ENCODE measurements at regions not wholly inside any gene's neighbourhood (a gene's known extent, or its start where the extent isn't known, plus 50 kb on each side); places are given as distances from the start of the nearest gene placed in this dataset.

DNA sequence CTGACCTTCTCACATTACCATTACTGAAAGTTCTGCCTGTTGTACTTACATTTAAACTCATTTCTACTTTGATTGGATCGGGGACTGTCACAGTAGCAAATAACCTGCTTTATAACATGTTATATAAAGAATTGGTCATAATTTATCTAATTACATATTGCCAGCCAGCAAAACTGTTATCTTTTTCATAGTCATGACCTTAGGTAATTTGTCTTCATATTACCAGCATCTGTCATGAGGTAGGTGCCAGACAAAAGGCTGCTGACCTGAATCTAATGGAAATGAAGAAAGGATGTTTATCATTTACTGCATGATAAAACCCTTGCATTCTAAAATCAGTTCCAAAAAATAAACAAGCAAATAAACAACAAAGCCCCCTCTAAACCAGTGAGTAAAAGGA, 89.4 kb upstream of the LRP1B start:
- DNase-seq = no peak

DNA sequence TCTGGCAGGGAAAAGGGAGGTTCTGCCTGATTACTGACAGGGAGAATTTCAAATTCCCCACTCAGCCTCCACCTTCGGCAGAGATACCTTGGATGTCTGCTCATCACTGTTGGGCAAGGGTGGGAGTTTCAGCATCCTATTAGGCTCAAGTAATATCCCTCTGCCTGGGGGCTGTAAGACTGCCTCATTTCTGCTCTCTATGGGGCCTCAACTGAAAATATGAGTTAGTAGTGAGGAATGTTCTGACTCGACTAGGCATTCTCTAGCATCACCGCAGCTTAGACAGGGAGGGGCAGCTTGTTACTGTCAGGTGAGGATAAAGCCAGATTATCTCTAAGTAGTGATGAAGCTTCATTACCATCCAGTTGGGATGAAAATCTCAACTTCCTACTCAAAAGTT, 87.7 kb upstream of the LRP1B start:
- DNase-seq = no peak

DNA sequence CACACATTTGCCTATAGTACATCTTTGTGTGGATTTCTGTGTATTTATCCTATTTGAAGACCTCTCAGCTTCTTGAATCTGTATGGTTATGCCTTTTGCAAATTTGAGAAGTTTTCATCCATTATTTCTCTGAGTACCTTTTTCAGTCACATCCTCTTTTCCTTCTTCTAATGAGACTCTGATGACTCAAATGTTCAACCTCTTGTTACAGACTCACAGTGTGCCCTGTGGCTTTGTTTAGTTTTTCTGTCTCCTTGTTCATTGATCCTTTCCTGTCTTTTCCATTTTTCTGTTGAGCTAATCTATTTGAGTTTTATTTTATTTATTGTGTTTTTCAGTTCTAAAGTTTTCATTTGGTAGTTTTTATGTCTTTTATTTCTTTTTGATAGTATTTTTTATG, 87.0 kb upstream of the LRP1B start:
- DNase-seq = no peak

DNA sequence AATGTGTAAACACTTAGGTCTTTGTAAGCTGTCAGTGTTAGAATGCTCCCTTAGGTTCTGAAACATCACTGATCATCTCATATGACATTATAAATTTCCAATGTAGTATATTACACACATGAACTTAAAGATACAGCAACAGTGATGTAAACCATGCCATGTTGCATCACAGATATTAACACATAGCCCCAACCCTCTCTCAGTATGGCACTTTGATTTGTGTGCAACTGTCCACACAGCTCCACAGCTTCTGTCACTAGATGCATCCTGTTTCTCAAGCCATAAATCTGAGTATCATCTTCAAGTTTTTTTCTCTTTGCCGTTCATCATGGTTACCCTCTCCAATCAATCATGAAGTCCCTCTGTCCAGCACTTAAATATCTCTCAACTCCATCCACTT, 69.2 kb upstream of the LRP1B start:
- DNase-seq = no peak

GRCh38 chr2:142199073-142199472, 68.3 kb upstream of the LRP1B start:
- DNase-seq = no peak

- DNase-seq = no peak
Observed at GRCh38 chr2:142190805-142191204, 60.0 kb upstream of the LRP1B start.

- DNase-seq = no peak
Observed at GRCh38 chr2:142189501-142189900, 58.7 kb upstream of the LRP1B start.

GRCh38 chr2:142188562-142188961, 57.7 kb upstream of the LRP1B start:
- no peak for DNase-seq

GRCh38 chr2:142180820-142181533, 50.2 kb upstream of the LRP1B start:
- DNase-seq = no peak

Data from NCI-H510A (cell line).